OCI-LY1 (cell line): ENCODE measurements at regions not wholly inside any gene's neighbourhood (a gene's known extent, or its start where the extent isn't known, plus 50 kb on each side); places are given as distances from the start of the nearest gene placed in this dataset.

Source experiments
- H2AFZ ChIP-seq: fragments of 200-600 bp; sonication (generic), shearing (Covaris generic); 2 replicates; pipeline ENCODE4 v1.6.0; 2014; ENCODE audit warnings: antibody characterized with exemption, mild to moderate bottlenecking, low read length
- H3F3A ChIP-seq: fragments of 200-600 bp; sonication (generic), shearing (Covaris generic); 2 replicates; pipeline ENCODE4 v1.6.0; 2014; ENCODE audit warnings: mild to moderate bottlenecking, antibody characterized with exemption, low read length, moderate library complexity; ENCODE audit not compliant: insufficient read depth
- H3K27ac ChIP-seq: fragments of 200-600 bp; sonication (generic); 2 replicates; pipeline ENCODE4 v1.5.1; 2014; ENCODE audit warnings: low read length, mixed run types, mild to moderate bottlenecking, low read depth; ENCODE audit not compliant: poor library complexity, severe bottlenecking
- H3K27me3 ChIP-seq: fragments of 200-600 bp; sonication (generic); 2 replicates; pipeline ENCODE4 v1.6.0; 2014; ENCODE audit warnings: antibody characterized with exemption, mild to moderate bottlenecking, low read length, moderate library complexity; ENCODE audit not compliant: insufficient read depth
- H3K36me3 ChIP-seq: fragments of 200-600 bp; sonication (generic); 2 replicates; pipeline ENCODE4 v1.6.1; 2014; ENCODE audit warnings: mild to moderate bottlenecking, antibody characterized with exemption, low read length, moderate library complexity, mixed read lengths; ENCODE audit not compliant: insufficient read depth
- H3K4me1 ChIP-seq: fragments of 200-600 bp; sonication (generic); 2 replicates; pipeline ENCODE4 v1.5.1; 2014; ENCODE audit warnings: mild to moderate bottlenecking, low read length, moderate library complexity; ENCODE audit not compliant: insufficient read depth, severe bottlenecking
- H3K4me2 ChIP-seq: fragments of 200-600 bp; sonication (generic), shearing (Covaris generic); 2 replicates; pipeline ENCODE4 v1.6.1; 2014; ENCODE audit warnings: low read length
- H3K4me3 ChIP-seq: fragments of 200-600 bp; sonication (generic); 2 replicates; pipeline ENCODE4 v1.5.1; 2014; ENCODE audit warnings: low read length, low read depth, mild to moderate bottlenecking, mixed read lengths; ENCODE audit not compliant: poor library complexity, severe bottlenecking
- H3K79me2 ChIP-seq: fragments of 200-600 bp; shearing (Covaris generic); 2 replicates; pipeline ENCODE4 v1.6.1; 2016; ENCODE audit warnings: mixed run types, low read length, mixed read lengths; ENCODE audit not compliant: insufficient read depth
- H3K9ac ChIP-seq: fragments of 200-600 bp; sonication (generic), shearing (Covaris generic); 2 replicates; pipeline ENCODE4 v1.6.1; 2014; ENCODE audit warnings: mild to moderate bottlenecking, low read length, mixed read lengths
- H3K9me2 ChIP-seq: fragments of 200-600 bp; sonication (generic), shearing (Covaris generic); 2 replicates; pipeline ENCODE4 v1.6.1; 2014; ENCODE audit warnings: low read depth, mild to moderate bottlenecking, low read length, mixed read lengths
- H3K9me3 ChIP-seq: fragments of 200-600 bp; shearing (Covaris generic); 2 replicates; pipeline ENCODE4 v1.6.1; 2014; ENCODE audit warnings: low read length, mixed read lengths
- H4K20me1 ChIP-seq: fragments of 200-600 bp; sonication (generic), shearing (Covaris generic); 2 replicates; pipeline ENCODE4 v1.6.0; 2016; ENCODE audit warnings: mild to moderate bottlenecking, low read length; ENCODE audit not compliant: insufficient read depth
- EZH2 ChIP-seq: fragments of 200-600 bp; sonication (generic), shearing (Covaris generic); IDR thresholded peaks from 2 replicates; pipeline ENCODE4 v1.8.0; 2017; ENCODE audit warnings: borderline replicate concordance, mixed run types, mild to moderate bottlenecking, antibody characterized with exemption, low read length, moderate library complexity, mixed read lengths
- TF ChIP-seq, protein P1 (sequence below): fragments of 200-600 bp; sonication (generic), shearing (Covaris generic); IDR thresholded peaks from 2 replicates; pipeline ENCODE4 v1.5.1; 2017; ENCODE audit warnings: mild to moderate bottlenecking, antibody characterized with exemption, low read length, moderate library complexity, mixed read lengths

DNA sequence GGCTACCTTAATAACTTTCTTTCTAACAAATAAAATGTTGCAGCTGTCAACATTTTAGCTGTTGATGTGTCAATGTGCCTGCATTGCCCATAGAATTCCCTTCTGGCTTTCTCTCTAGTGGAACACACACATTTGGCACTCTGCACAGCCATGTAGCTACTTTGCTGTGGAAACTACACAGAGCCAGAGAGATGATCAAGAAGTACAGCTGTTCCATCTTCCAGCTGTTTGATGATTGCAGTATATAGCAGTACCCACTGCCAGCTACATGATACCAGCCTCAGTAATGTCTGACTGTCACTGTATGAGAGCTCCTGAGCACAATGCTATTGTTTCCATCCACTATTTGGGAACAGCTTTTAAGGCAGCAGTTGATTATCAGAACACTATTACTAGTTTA is 843.0 kb downstream of the PCDH17 start:
- Histone ChIP-seq H3K36me3 (no peaks in the 10 kb centered on the region), H3K4me1 (no peaks in the 10 kb centered on the region), H3K9ac (no peak overlapping the region), H3K4me2 (no peak overlapping the region), H3K79me2 (no peaks in the 10 kb centered on the region), H3K27me3 (no peaks in the 10 kb centered on the region), H3K9me2 (no peaks in the 10 kb centered on the region), H3K4me3 (no peak overlapping the region), H4K20me1 (no peaks in the 10 kb centered on the region), H3F3A (no peaks in the 10 kb centered on the region), H3K9me3 (no peaks in the 10 kb centered on the region), H2AFZ (no peak overlapping the region), H3K27ac (no peak overlapping the region)
- TF ChIP-seq EZH2, result no peak
- TF ChIP-seq, protein P1, sequence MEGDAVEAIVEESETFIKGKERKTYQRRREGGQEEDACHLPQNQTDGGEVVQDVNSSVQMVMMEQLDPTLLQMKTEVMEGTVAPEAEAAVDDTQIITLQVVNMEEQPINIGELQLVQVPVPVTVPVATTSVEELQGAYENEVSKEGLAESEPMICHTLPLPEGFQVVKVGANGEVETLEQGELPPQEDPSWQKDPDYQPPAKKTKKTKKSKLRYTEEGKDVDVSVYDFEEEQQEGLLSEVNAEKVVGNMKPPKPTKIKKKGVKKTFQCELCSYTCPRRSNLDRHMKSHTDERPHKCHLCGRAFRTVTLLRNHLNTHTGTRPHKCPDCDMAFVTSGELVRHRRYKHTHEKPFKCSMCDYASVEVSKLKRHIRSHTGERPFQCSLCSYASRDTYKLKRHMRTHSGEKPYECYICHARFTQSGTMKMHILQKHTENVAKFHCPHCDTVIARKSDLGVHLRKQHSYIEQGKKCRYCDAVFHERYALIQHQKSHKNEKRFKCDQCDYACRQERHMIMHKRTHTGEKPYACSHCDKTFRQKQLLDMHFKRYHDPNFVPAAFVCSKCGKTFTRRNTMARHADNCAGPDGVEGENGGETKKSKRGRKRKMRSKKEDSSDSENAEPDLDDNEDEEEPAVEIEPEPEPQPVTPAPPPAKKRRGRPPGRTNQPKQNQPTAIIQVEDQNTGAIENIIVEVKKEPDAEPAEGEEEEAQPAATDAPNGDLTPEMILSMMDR, result no peak

DNA sequence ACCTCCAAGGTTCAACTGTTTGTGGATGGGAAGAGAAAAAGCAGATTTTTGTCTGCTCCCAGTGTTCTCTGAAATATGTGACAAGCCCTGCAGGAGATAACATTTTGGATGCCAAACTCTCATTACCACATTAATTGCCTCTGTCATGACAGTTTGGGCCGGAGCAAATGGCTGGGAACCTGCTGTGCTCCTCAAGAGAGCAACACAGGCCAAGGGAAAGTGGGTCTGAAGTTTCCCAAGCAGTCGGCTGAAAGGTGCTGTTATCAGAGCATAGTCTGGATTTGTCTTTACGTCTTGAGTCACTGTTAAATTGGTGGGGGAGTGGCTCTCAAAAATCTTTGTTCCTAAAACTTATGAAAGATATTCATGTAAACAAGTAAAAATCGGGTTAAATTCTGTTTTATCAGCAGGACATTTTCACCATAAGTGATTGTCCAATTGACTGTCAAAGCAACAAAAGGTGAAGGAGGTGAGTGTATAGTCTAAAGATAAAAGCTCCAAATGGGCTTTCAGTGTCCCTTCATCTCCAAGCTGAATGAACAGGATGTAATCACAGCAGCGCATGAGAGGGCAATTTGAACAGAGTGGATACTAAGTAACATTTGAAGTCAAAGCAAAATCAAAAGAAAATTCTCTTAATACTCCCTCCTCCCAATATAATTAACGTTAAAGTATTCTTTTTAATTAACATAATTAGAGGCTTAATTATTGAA is 844.8 kb downstream of the PCDH17 start:
- Histone ChIP-seq H3K4me3 (no peak overlapping the region), H3K4me2 (no peak overlapping the region), H3K9ac (no peak overlapping the region), H3K36me3 (no peaks in the 10 kb centered on the region), H3K79me2 (no peaks in the 10 kb centered on the region), H3K27ac (no peak overlapping the region), H3K4me1 (no peaks in the 10 kb centered on the region), H2AFZ (no peak overlapping the region), H3K27me3 (no peaks in the 10 kb centered on the region), H3K9me3 (no peaks in the 10 kb centered on the region), H3K9me2 (no peaks in the 10 kb centered on the region), H3F3A (no peaks in the 10 kb centered on the region), H4K20me1 (no peaks in the 10 kb centered on the region)
- TF ChIP-seq, protein P1, result no peak
- no peak for TF ChIP-seq EZH2

DNA sequence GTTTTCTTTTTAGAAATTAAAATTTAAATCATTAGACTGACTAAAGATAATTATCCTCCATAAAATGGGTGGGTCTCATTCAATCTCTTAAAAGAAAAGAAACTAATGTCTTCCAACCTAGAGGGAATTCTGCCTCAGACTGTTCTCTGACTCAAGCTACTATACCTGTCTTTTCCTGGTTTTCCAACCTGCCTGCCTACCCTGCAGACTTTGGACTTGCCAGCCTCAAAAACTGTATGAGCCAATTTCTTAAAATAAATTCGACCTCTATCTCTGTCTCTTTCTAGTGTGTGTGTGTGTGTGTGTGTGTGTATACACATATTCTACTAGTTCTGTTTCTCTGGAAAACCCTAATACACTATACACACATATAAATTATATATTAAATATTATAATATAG is 847.3 kb downstream of the PCDH17 start:
- Histone ChIP-seq H3K27ac (no peak overlapping the region), H3K27me3 (no peaks in the 10 kb centered on the region), H3K9me3 (no peaks in the 10 kb centered on the region), H3K9me2 (no peaks in the 10 kb centered on the region), H3K4me2 (no peak overlapping the region), H3K9ac (no peak overlapping the region), H3K4me3 (no peak overlapping the region), H3K79me2 (no peaks in the 10 kb centered on the region), H3K36me3 (no peaks in the 10 kb centered on the region), H4K20me1 (no peaks in the 10 kb centered on the region), H2AFZ (no peak overlapping the region), H3F3A (no peaks in the 10 kb centered on the region), H3K4me1 (no peaks in the 10 kb centered on the region)
- TF ChIP-seq, protein P1, result no peak
- TF ChIP-seq EZH2, result no peak
